H9 (cell line): ENCODE measurements at regions not wholly inside any gene's neighbourhood (a gene's known extent, or its start where the extent isn't known, plus 50 kb on each side); places are given as distances from the start of the nearest gene placed in this dataset.

Experiments used
- DNase-seq: peaks from one replicate; pipeline ENCODE4 v3.0.0-alpha.2; 2017
- H2AFZ ChIP-seq: one replicate; pipeline ENCODE4 v1.6.1; 2013; ENCODE audit warnings: mild to moderate bottlenecking, low read length, control low read depth, moderate library complexity
- H2AK5ac ChIP-seq: 2 replicates; pipeline ENCODE4 v1.6.1; 2013; ENCODE audit warnings: low read length, control low read depth, mixed read lengths; ENCODE audit not compliant: insufficient read length
- H2BK120ac ChIP-seq: one replicate; pipeline ENCODE4 v1.6.1; 2013; ENCODE audit warnings: low read depth, mild to moderate bottlenecking, low read length, control low read depth, inconsistent platforms; ENCODE audit not compliant: poor library complexity, severe bottlenecking
- H2BK12ac ChIP-seq: 2 replicates; pipeline ENCODE4 v1.6.1; 2013; ENCODE audit warnings: low read length, control low read depth, mixed read lengths, low read depth; ENCODE audit not compliant: insufficient read length
- H2BK15ac ChIP-seq: 2 replicates; pipeline ENCODE4 v1.6.1; 2013; ENCODE audit warnings: low read depth, low read length, control low read depth
- H2BK20ac ChIP-seq: one replicate; pipeline ENCODE4 v1.6.1; 2013; ENCODE audit warnings: low read depth, mild to moderate bottlenecking, low read length, control low read depth, inconsistent platforms; ENCODE audit not compliant: poor library complexity, severe bottlenecking
- H2BK5ac ChIP-seq: 2 replicates; pipeline ENCODE4 v1.6.1; 2013; ENCODE audit warnings: low read length, control low read depth, mixed read lengths; ENCODE audit not compliant: insufficient read length
- H3K14ac ChIP-seq: 2 replicates; pipeline ENCODE4 v1.6.1; 2013; ENCODE audit warnings: low read length, control low read depth; ENCODE audit not compliant: insufficient read depth
- H3K18ac ChIP-seq: 2 replicates; pipeline ENCODE4 v1.6.1; 2013; ENCODE audit warnings: low read depth, mild to moderate bottlenecking, mixed read lengths, low read length, control low read depth; ENCODE audit not compliant: insufficient read length
- H3K23ac ChIP-seq: 2 replicates; pipeline ENCODE4 v1.6.1; 2013; ENCODE audit warnings: low read length, control low read depth, mixed read lengths, low read depth; ENCODE audit not compliant: insufficient read length
- H3K23me2 ChIP-seq: 2 replicates; pipeline ENCODE4 v1.6.1; 2013; ENCODE audit warnings: low read depth, mild to moderate bottlenecking, mixed read lengths, low read length, control low read depth; ENCODE audit not compliant: insufficient read length, poor library complexity, severe bottlenecking
- H3K27ac ChIP-seq: 2 replicates; pipeline ENCODE4 v1.5.1; 2013; ENCODE audit warnings: low read length, control low read depth, mixed read lengths, low read depth; ENCODE audit not compliant: insufficient read length
- H3K27me3 ChIP-seq: 2 replicates; pipeline ENCODE4 v1.6.1; 2013; ENCODE audit warnings: low read length, control low read depth, inconsistent platforms; ENCODE audit not compliant: insufficient read depth
- H3K4ac ChIP-seq: 2 replicates; pipeline ENCODE4 v1.6.1; 2013; ENCODE audit warnings: low read depth, mild to moderate bottlenecking, control low read depth, inconsistent platforms, low read length, moderate library complexity
- H3K4me1 ChIP-seq: 2 replicates; pipeline ENCODE4 v1.6.1; 2013; ENCODE audit warnings: low read length, control low read depth, inconsistent platforms; ENCODE audit not compliant: insufficient read depth
- H3K4me2 ChIP-seq: 2 replicates; pipeline ENCODE4 v1.6.1; 2013; ENCODE audit warnings: low read length, control low read depth, mixed read lengths; ENCODE audit not compliant: insufficient read length, insufficient read depth
- H3K56ac ChIP-seq: 2 replicates; pipeline ENCODE4 v1.6.1; 2013; ENCODE audit warnings: low read depth, mild to moderate bottlenecking, mixed read lengths, low read length, control low read depth; ENCODE audit not compliant: insufficient read length
- H3K79me1 ChIP-seq: 2 replicates; pipeline ENCODE4 v1.6.1; 2013; ENCODE audit warnings: low read depth, mild to moderate bottlenecking, moderate library complexity, low read length, control low read depth, inconsistent platforms; ENCODE audit not compliant: insufficient read depth, poor library complexity, severe bottlenecking
- H3K79me2 ChIP-seq: 2 replicates; pipeline ENCODE4 v1.6.1; 2013; ENCODE audit warnings: low read length, control low read depth, inconsistent platforms; ENCODE audit not compliant: insufficient read depth
- H3K9ac ChIP-seq: 2 replicates; pipeline ENCODE4 v1.6.1; 2013; ENCODE audit warnings: low read length, control low read depth, mixed read lengths; ENCODE audit not compliant: insufficient read length; ENCODE audit errors: extremely low read depth
- H3K9me3 ChIP-seq: one replicate; pipeline ENCODE4 v1.6.1; 2013; ENCODE audit warnings: low read depth, low read length, inconsistent platforms; ENCODE audit not compliant: control insufficient read depth
- H3T11ph ChIP-seq: one replicate; pipeline ENCODE4 v1.6.1; 2013; ENCODE audit warnings: mild to moderate bottlenecking, low read length, control low read depth, inconsistent platforms
- H4K20me1 ChIP-seq: one replicate; pipeline ENCODE4 v1.6.1; 2013; ENCODE audit not compliant: control insufficient read depth, insufficient read length, insufficient read depth
- H4K5ac ChIP-seq: 2 replicates; pipeline ENCODE4 v1.6.1; 2013; ENCODE audit warnings: low read depth, mild to moderate bottlenecking, mixed read lengths, low read length, control low read depth; ENCODE audit not compliant: insufficient read length
- H4K8ac ChIP-seq: replicated peaks from 2 replicates; pipeline ENCODE4 v1.6.1; 2013; ENCODE audit warnings: low read length, control low read depth, mixed read lengths, low read depth; ENCODE audit not compliant: insufficient read length
- H4K91ac ChIP-seq: 2 replicates; pipeline ENCODE4 v1.6.1; 2013; ENCODE audit warnings: low read depth, mild to moderate bottlenecking, moderate library complexity, mixed read lengths, low read length, control low read depth; ENCODE audit not compliant: insufficient read length
- H3K27ac Mint-ChIP-seq, 3 experiments: 2 replicates in 2 of 3; 3 replicates in 1 of 3; pipeline ENCODE4 v1.8.0; 2020 to 2021; ENCODE audit warnings: mixed read lengths in 3 of 3, mild to moderate bottlenecking in 1 of 3, moderate library complexity in 1 of 3
- H3K27me3 Mint-ChIP-seq: 2 replicates; pipeline ENCODE4 v1.8.0; 2021; ENCODE audit warnings: low read depth, mild to moderate bottlenecking, moderate library complexity, mixed read lengths
- H3K36me3 Mint-ChIP-seq, 3 experiments: 2 replicates in 2 of 3; 3 replicates in 1 of 3; pipeline ENCODE4 v1.8.0; 2020 to 2021; ENCODE audit warnings: low read depth in 3 of 3, mixed read lengths in 3 of 3; ENCODE audit not compliant: insufficient read depth in 1 of 3
- H3K4me1 Mint-ChIP-seq, 2 experiments: 2 replicates each; pipeline ENCODE4 v1.8.0; 2020; ENCODE audit warnings: mixed read lengths in 2 of 2
- H3K4me3 Mint-ChIP-seq, 2 experiments: 2 replicates in 1 of 2; 3 replicates in 1 of 2; pipeline ENCODE4 v1.8.0; 2020 to 2021; ENCODE audit warnings: mild to moderate bottlenecking in 2 of 2, mixed read lengths in 2 of 2, moderate library complexity in 1 of 2
- H3K9me3 Mint-ChIP-seq, 2 experiments: 2 replicates in 1 of 2; 3 replicates in 1 of 2; pipeline ENCODE4 v1.8.0; 2020; ENCODE audit warnings: mild to moderate bottlenecking in 2 of 2, mixed read lengths in 2 of 2, moderate library complexity in 1 of 2
- WGBS: extraction: QIAGEN DNeasy Blood & Tissue Kit; methylation state at CpG from one replicate; pipeline ENCODE4 v1.1.7; 2013; ENCODE audit warnings: missing lambda C conversion rate, low lambda C conversion rate, mixed read lengths; ENCODE audit not compliant: insufficient read length; ENCODE audit errors: extremely low coverage; 5-methylcytosine and 5-hydroxymethylcytosine counted together
- TF ChIP-seq, protein P1 (sequence below): fragments of 200-600 bp; sonication (generic); conservative IDR thresholded peaks from 3 replicates; pipeline ENCODE4 v1.8.0; 2021; ENCODE audit warnings: antibody characterized with exemption, mild to moderate bottlenecking

DNA sequence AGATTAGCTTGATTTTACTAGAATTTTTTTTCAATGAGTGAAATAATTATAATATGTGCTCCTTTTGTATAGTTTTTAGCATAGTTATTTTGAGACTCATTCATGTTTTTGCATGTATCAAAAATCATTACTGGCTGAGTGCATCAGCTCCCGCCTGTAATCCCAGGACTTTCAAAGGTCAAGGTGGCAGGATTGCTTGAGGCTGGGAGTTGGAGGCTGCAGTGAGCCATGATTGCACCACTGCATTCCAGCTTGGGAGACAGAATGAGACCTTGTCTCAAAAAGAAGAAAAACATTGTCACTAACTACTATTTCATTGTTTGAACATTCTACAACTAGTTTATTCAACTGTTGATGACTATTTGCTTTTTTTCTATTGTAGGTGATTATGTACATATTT is 802.7 kb downstream of the SLC16A7 start:
- Histone ChIP-seq H3K4me2 (no peak overlapping the region), H3K79me1 (no peaks in the 10 kb centered on the region), H2BK120ac (no peak overlapping the region), H4K91ac (no peak overlapping the region), H2BK5ac (no peak overlapping the region), H3K23me2 (no peaks in the 10 kb centered on the region), H3K23ac (no peak overlapping the region), H3K27me3 (no peaks in the 10 kb centered on the region), H4K8ac (no peak overlapping the region), H3K4ac (no peak overlapping the region), H3K56ac (no peak overlapping the region), H2AK5ac (no peak overlapping the region), H4K5ac (no peak overlapping the region), H2AFZ (no peak overlapping the region), H3K9me3 (no peaks in the 10 kb centered on the region), H3K18ac (no peak overlapping the region), H3K9ac (no peak overlapping the region), H3K79me2 (no peaks in the 10 kb centered on the region), H2BK20ac (no peak overlapping the region), H2BK12ac (no peak overlapping the region), H4K20me1 (no peaks in the 10 kb centered on the region), H2BK15ac (no peak overlapping the region), H3K4me1 (no peaks in the 10 kb centered on the region), H3T11ph (no peak overlapping the region), H3K27ac (no peak overlapping the region), H3K14ac (no peak overlapping the region)
- no peak for DNase-seq
- Mint-ChIP-seq H3K27ac (no peak overlapping the region), H3K4me3 (no peak overlapping the region), H3K9me3 (0 out of 5 replicates have a peak, but pooled peaks cover 0 to 2% of the 10 kb centered on the region in 2 experiments), H3K27me3 (no peaks in the 10 kb centered on the region), H3K36me3 (no peaks in the 10 kb centered on the region), H3K4me1 (no peaks in the 10 kb centered on the region)
- TF ChIP-seq, protein P1, sequence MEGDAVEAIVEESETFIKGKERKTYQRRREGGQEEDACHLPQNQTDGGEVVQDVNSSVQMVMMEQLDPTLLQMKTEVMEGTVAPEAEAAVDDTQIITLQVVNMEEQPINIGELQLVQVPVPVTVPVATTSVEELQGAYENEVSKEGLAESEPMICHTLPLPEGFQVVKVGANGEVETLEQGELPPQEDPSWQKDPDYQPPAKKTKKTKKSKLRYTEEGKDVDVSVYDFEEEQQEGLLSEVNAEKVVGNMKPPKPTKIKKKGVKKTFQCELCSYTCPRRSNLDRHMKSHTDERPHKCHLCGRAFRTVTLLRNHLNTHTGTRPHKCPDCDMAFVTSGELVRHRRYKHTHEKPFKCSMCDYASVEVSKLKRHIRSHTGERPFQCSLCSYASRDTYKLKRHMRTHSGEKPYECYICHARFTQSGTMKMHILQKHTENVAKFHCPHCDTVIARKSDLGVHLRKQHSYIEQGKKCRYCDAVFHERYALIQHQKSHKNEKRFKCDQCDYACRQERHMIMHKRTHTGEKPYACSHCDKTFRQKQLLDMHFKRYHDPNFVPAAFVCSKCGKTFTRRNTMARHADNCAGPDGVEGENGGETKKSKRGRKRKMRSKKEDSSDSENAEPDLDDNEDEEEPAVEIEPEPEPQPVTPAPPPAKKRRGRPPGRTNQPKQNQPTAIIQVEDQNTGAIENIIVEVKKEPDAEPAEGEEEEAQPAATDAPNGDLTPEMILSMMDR: no peak
- WGBS: no CpG with 5 or more reads among the region's 1 CpG
